ENCODE measurements at regions not wholly inside any gene's neighbourhood (a gene's known extent, or its start where the extent isn't known, plus 50 kb on each side); places are given as distances from the start of the nearest gene placed in this dataset.

GRCh38 chr5:126139086-126139485, 284.1 kb upstream of the GRAMD2B start:
- Histone ChIP-seq H3K27ac (ENCODE audit: insufficient read depth, low read depth, low read length) (no peak overlapping the region), H4K20me1 (replicated peaks; ENCODE audit: control insufficient read depth, extremely low read depth, insufficient read depth, low read length) (no peaks in the 10 kb centered on the region), H3K79me2 (ENCODE audit: control insufficient read depth, insufficient read depth, low read length) (no peaks in the 10 kb centered on the region), H3K4me2 (ENCODE audit: insufficient read depth, low read length) (no peak overlapping the region), H3K4me1 (ENCODE audit: control insufficient read depth, extremely low read depth, insufficient read depth, low read length) (no peaks in the 10 kb centered on the region), H3K4me3 (replicated peaks in 1 of 3; ENCODE audit: insufficient read depth in 1 of 3, low read depth in 1 of 3, low read length in 3 of 3) (no peak overlapping the region), H3K9me3 (replicated peaks; ENCODE audit: control insufficient read depth, insufficient read depth, low read length) (no peaks in the 10 kb centered on the region), H3K27me3 (ENCODE audit: control insufficient read depth in 2 of 2, insufficient read depth in 2 of 2, low read length in 2 of 2) (no peaks in the 10 kb centered on the region), H2AFZ (ENCODE audit: low read depth, low read length) (no peak overlapping the region), H3K9ac (replicated peaks; ENCODE audit: extremely low read depth, insufficient read depth, low read length) (no peak overlapping the region), H3K36me3 (ENCODE audit: control insufficient read depth in 2 of 2, extremely low read depth in 1 of 2, insufficient read depth in 2 of 2, low read length in 2 of 2) (no peaks in the 10 kb centered on the region), H3K9me1 (replicated peaks; ENCODE audit: control insufficient read depth, extremely low read depth, insufficient read depth, low read length) (no peaks in the 10 kb centered on the region)
- no peak for FAIRE-seq
- dilution Hi-C loops (cut with MboI; ENCODE audit: extremely low pct_ligation_motif_present, low sequenced_read_pairs): no loop called here
- intact Hi-C loops (cut with micrococcal nuclease): no loop called here
- CTCF ChIA-PET: no interaction called here
- TF ChIP-seq POLR2AphosphoS5 (IDR thresholded peaks at IDR 0.05; ENCODE audit: insufficient read depth, low read depth, low read length) (no peak), EZH2 (IDR thresholded peaks at IDR 0.05; ENCODE audit: borderline replicate concordance, low read depth, low read length, severe bottlenecking) (no peak), JUN (IDR thresholded peaks at IDR 0.05; ENCODE audit: borderline replicate concordance, insufficient read depth, insufficient read length, low read depth) (no peak), GATA2 (IDR thresholded peaks at IDR 0.05; ENCODE audit: insufficient read depth, insufficient read length, low read depth, low read length) (no peak), MAX (IDR thresholded peaks at IDR 0.05; ENCODE audit: insufficient read depth, insufficient read length) (no peak), FOS (IDR thresholded peaks at IDR 0.05; ENCODE audit: borderline replicate concordance, insufficient read depth, low read length) (no peak), POLR2A (IDR thresholded peaks at IDR 0.05; ENCODE audit: low read depth, low read length) (no peak)
- TF ChIP-seq, protein P1, sequence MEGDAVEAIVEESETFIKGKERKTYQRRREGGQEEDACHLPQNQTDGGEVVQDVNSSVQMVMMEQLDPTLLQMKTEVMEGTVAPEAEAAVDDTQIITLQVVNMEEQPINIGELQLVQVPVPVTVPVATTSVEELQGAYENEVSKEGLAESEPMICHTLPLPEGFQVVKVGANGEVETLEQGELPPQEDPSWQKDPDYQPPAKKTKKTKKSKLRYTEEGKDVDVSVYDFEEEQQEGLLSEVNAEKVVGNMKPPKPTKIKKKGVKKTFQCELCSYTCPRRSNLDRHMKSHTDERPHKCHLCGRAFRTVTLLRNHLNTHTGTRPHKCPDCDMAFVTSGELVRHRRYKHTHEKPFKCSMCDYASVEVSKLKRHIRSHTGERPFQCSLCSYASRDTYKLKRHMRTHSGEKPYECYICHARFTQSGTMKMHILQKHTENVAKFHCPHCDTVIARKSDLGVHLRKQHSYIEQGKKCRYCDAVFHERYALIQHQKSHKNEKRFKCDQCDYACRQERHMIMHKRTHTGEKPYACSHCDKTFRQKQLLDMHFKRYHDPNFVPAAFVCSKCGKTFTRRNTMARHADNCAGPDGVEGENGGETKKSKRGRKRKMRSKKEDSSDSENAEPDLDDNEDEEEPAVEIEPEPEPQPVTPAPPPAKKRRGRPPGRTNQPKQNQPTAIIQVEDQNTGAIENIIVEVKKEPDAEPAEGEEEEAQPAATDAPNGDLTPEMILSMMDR (IDR thresholded peaks at IDR 0.05; ENCODE audit: extremely low read depth in 1 of 2, insufficient read depth in 1 of 2, low read depth in 1 of 2, low read length in 2 of 2): no peak
- BruUV-seq (replicated peaks): no TSS peak
- no peak for DNase-seq (ENCODE audit: low read depth, low spot score)
- POLR2A ChIA-PET: interaction anchor here (0.6 kb wide), 1 partner anchor 76 kb away, joined by 3 read pairs; no protein-coding TSS in a partner anchor

Measured in endothelial cell of umbilical vein (primary cell).